ENCODE measurements at regions not wholly inside any gene's neighbourhood (a gene's known extent, or its start where the extent isn't known, plus 50 kb on each side); places are given as distances from the start of the nearest gene placed in this dataset.

- DNase-seq: no peak
Observed at GRCh38 chr4:188818300-188818699, 679.1 kb downstream of the TRIML1 start.

GRCh38 chr4:188819233-188819632 lies 680.0 kb downstream of the TRIML1 start:
- no peak for DNase-seq

- DNase-seq: no peak
Observed at GRCh38 chr4:188821500-188821899, 682.3 kb downstream of the TRIML1 start.

- DNase-seq: no peak
Observed at GRCh38 chr4:188822698-188823097, 683.5 kb downstream of the TRIML1 start.

- DNase-seq: no peak
Observed at GRCh38 chr4:188824553-188824952, 685.3 kb downstream of the TRIML1 start.

- DNase-seq: no peak
Observed at GRCh38 chr4:188826393-188826792, 687.2 kb downstream of the TRIML1 start.

GRCh38 chr4:188839704-188840103 lies 700.5 kb downstream of the TRIML1 start:
- no peak for DNase-seq

GRCh38 chr4:188841523-188841922 lies 702.3 kb downstream of the TRIML1 start:
- no peak for DNase-seq

GRCh38 chr4:188854436-188854835 lies 715.2 kb downstream of the TRIML1 start:
- DNase-seq: no peak

GRCh38 chr4:188858696-188859095 lies 719.5 kb downstream of the TRIML1 start:
- no peak for DNase-seq

GRCh38 chr4:188864741-188865140 lies 725.5 kb downstream of the TRIML1 start:
- DNase-seq: no peak

- DNase-seq: no peak
Observed at GRCh38 chr4:188867796-188868195, 728.6 kb downstream of the TRIML1 start.

- no peak for DNase-seq
Observed at GRCh38 chr4:188869581-188869980, 730.3 kb downstream of the TRIML1 start.

- no peak for DNase-seq
Observed at GRCh38 chr4:188872809-188873208, 733.6 kb downstream of the TRIML1 start.

GRCh38 chr4:188876881-188877280 lies 737.6 kb downstream of the TRIML1 start:
- no peak for DNase-seq

- no peak for DNase-seq
Observed at GRCh38 chr4:188879598-188879997, 740.4 kb downstream of the TRIML1 start.

GRCh38 chr4:188887905-188888304 lies 748.7 kb downstream of the TRIML1 start:
- DNase-seq: no peak

GRCh38 chr4:188892837-188893236 lies 753.6 kb downstream of the TRIML1 start:
- DNase-seq: no peak

GRCh38 chr4:188903986-188904385 lies 764.7 kb downstream of the TRIML1 start:
- no peak for DNase-seq

GRCh38 chr4:188904617-188905016 lies 765.4 kb downstream of the TRIML1 start:
- no peak for DNase-seq

GRCh38 chr4:188905248-188905647 lies 766.0 kb downstream of the TRIML1 start:
- DNase-seq: no peak

GRCh38 chr4:188911199-188911598 lies 772.0 kb downstream of the TRIML1 start:
- no peak for DNase-seq

- DNase-seq: no peak
Observed at GRCh38 chr4:188911707-188912106, 772.5 kb downstream of the TRIML1 start.

- DNase-seq: no peak
Observed at GRCh38 chr4:188915175-188915574, 775.9 kb downstream of the TRIML1 start.

- DNase-seq: no peak
Observed at GRCh38 chr4:188918787-188919186, 779.5 kb downstream of the TRIML1 start.
